B cell (primary cell): ENCODE measurements at regions not wholly inside any gene's neighbourhood (a gene's known extent, or its start where the extent isn't known, plus 50 kb on each side); places are given as distances from the start of the nearest gene placed in this dataset.

ENCODE experiments used
- ATAC-seq: fragments of 200-7000 bp; cut with Tn5 transposase; one replicate; pipeline ENCODE4 v1.10.0; 2021; ENCODE audit warnings: low read depth, mild to moderate bottlenecking, moderate number of reproducible peaks, moderate library complexity
- CTCF ChIA-PET: fragments of 350-600 bp; sonication (Branson Sonifier 250); formaldehyde crosslinking; loops from one replicate; lab custom pipeline; 2021; ENCODE audit warnings: antibody characterized with exemption, inconsistent platforms; lab: Charles Lee
- POLR2A ChIA-PET: fragments of 350-600 bp; sonication (Branson Sonifier 250); formaldehyde crosslinking; loops from one replicate; lab custom pipeline; 2021; ENCODE audit warnings: antibody characterized with exemption; lab: Charles Lee
- DNase-seq: peaks from one replicate; pipeline ENCODE4 v3.0.0; 2013
- H2AFZ ChIP-seq: 2 replicates; pipeline ENCODE4 v1.6.1; 2012; ENCODE audit warnings: mild to moderate bottlenecking, low read depth, low read length; ENCODE audit not compliant: insufficient read depth, poor library complexity, severe bottlenecking
- H3K27ac ChIP-seq, 2 donors: 1 replicate in 1 of 2; 2 replicates in 1 of 2; pipeline ENCODE4 v1.5.1; 2012 to 2013; ENCODE audit warnings: low read length in 2 of 2, mild to moderate bottlenecking in 2 of 2, moderate library complexity in 1 of 2
- H3K27me3 ChIP-seq, 4 experiments: fragments of 200-600 bp in 1 of 4; sonication (generic) in 1 of 4; replicated peaks in 1 of 4; 1 replicate in 2 of 4; 2 replicates in 2 of 4; pipeline versions ENCODE4 v1.6.1 to v1.7.0; 2013 to 2016; ENCODE audit warnings: low read length in 3 of 4, mild to moderate bottlenecking in 2 of 4, mixed read lengths in 1 of 4, moderate library complexity in 1 of 4; ENCODE audit not compliant: insufficient read depth in 4 of 4, control insufficient read depth in 3 of 4; ENCODE audit errors: control extremely low read depth in 1 of 4
- H3K36me3 ChIP-seq, 2 experiments: replicated peaks in 1 of 2; 1 replicate in 1 of 2; 2 replicates in 1 of 2; pipeline versions ENCODE4 v1.6.1 to v1.7.1; 2013; ENCODE audit warnings: low read length in 1 of 2; ENCODE audit not compliant: insufficient read depth in 2 of 2, control insufficient read depth in 1 of 2; ENCODE audit errors: control extremely low read depth in 1 of 2, extremely low read depth in 1 of 2
- H3K4me1 ChIP-seq, 2 donors: fragments of 200-600 bp in 1 of 2; sonication (generic) in 1 of 2; 1 replicate in 1 of 2; 2 replicates in 1 of 2; pipeline versions ENCODE4 v1.5.1 to v1.6.1; 2013 to 2017; ENCODE audit warnings: low read length in 2 of 2; ENCODE audit not compliant: control insufficient read depth in 2 of 2, insufficient read depth in 2 of 2
- H3K4me2 ChIP-seq: replicated peaks from 2 replicates; pipeline ENCODE3; 2012; ENCODE audit warnings: mild to moderate bottlenecking, low read depth, low read length; ENCODE audit not compliant: poor library complexity, severe bottlenecking
- H3K4me3 ChIP-seq, 5 experiments: fragments of 200-600 bp in 1 of 5; sonication (generic) in 1 of 5; 1 replicate in 3 of 5; 2 replicates in 2 of 5; pipeline versions ENCODE4 v1.5.1 to v1.7.0; 2011 to 2016; ENCODE audit warnings: low read length in 4 of 5, mild to moderate bottlenecking in 4 of 5, low read depth in 2 of 5, control low read depth in 1 of 5, moderate library complexity in 1 of 5; ENCODE audit not compliant: insufficient read depth in 1 of 5; ENCODE audit errors: control extremely low read depth in 1 of 5, extremely low read depth in 1 of 5
- H3K79me2 ChIP-seq: fragments of 200-600 bp; sonication (generic); one replicate; pipeline ENCODE4 v1.6.0; 2016; ENCODE audit warnings: low read length; ENCODE audit not compliant: control insufficient read depth, insufficient read depth
- H3K9ac ChIP-seq: fragments of 200-600 bp; sonication (generic); 2 replicates; pipeline ENCODE4 v1.6.1; 2017; ENCODE audit warnings: mild to moderate bottlenecking, low read length, moderate library complexity
- H3K9me3 ChIP-seq, 3 donors: one replicate each; pipeline versions ENCODE4 v1.6.1 to v1.7.1; 2013; ENCODE audit warnings: low read length in 2 of 3; ENCODE audit not compliant: control insufficient read depth in 2 of 3, insufficient read depth in 1 of 3; ENCODE audit errors: control extremely low read depth in 1 of 3
- H4K20me1 ChIP-seq: 2 replicates; pipeline ENCODE4 v1.6.0; 2012; ENCODE audit warnings: mild to moderate bottlenecking, low read length; ENCODE audit not compliant: insufficient read depth, control insufficient read depth, poor library complexity, severe bottlenecking
- H3K27ac Mint-ChIP-seq: one replicate; pipeline ENCODE4 v1.8.0; 2021; ENCODE audit warnings: mixed read lengths
- H3K27me3 Mint-ChIP-seq: one replicate; pipeline ENCODE4 v1.8.0; 2021; ENCODE audit warnings: mixed read lengths
- H3K4me1 Mint-ChIP-seq: one replicate; pipeline ENCODE4 v1.8.0; 2021; ENCODE audit warnings: mixed read lengths
- H3K4me3 Mint-ChIP-seq: one replicate; pipeline ENCODE4 v1.8.0; 2021; ENCODE audit warnings: mixed read lengths
- H3K9me3 Mint-ChIP-seq: one replicate; pipeline ENCODE4 v1.8.0; 2022; ENCODE audit warnings: mixed read lengths; ENCODE audit not compliant: insufficient read depth
- EZH2 ChIP-seq: IDR thresholded peaks from 2 replicates; pipeline ENCODE4 v1.6.1; 2012; ENCODE audit warnings: borderline replicate concordance, low read depth, mild to moderate bottlenecking, moderate library complexity, low read length; ENCODE audit not compliant: insufficient read depth, poor library complexity, severe bottlenecking
- WGBS: methylation state at CpG from one replicate; pipeline ENCODE4 v1.1.5; 2013; ENCODE audit warnings: missing lambda C conversion rate; ENCODE audit not compliant: insufficient coverage; 5-methylcytosine and 5-hydroxymethylcytosine counted together
- intact Hi-C: fragments of 100-400 bp; cut with micrococcal nuclease; formaldehyde crosslinking; loops from one replicate; pipeline ENCODE4 v1.10.0; 2022
- TF ChIP-seq, protein P1 (sequence below): fragments of 200-600 bp; IDR thresholded peaks from one replicate; pipeline ENCODE4 v1.8.0; 2022; ENCODE audit warnings: antibody characterized with exemption, mild to moderate bottlenecking

DNA sequence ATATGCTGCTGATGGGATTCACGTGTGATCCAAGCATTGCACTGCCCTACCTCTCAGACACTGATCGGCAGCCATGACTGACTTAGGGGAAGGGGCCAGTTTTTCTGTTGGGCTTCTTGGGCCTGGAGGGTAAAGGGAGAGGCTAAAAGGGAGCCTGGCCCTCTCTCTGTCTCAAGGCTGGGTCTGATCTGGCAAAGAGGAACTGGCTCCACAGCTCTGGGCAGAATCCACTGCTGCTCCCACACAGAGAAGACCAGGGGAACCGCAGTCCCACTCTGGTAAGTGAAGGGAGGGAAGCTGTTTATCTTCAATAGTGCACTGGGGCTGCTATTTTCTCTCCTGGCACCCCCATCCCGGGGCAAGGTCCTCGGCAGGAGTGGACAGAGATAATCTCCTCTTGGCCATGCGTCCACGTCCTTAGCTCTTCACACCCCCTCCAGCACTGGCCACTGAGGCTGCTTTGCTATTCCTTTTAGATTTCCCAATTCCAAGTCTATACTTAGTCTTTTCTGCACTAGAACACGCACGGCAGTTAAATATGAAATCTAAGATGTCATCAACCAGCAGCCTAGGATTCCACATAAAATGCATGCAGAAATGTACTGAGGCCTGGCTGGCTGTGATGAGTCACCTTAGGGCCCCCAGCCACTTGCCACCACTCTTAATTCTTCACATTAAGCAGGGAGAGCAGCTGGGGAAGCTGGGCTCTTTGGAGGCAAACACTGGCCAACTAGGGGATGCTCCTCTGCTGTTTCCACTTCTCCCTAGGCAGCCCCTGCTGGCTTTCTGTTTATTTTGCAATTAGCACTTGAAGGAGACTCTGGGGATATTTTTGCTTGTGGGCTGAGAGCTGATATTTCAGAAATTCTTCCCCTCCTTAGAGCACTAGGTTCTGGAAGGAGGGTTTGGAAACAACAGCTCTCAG lies 87.8 kb upstream of the ARMC2 start:
- no peak for DNase-seq
- CTCF ChIA-PET, result interaction anchor here (1.5 kb wide), 1 partner anchor 19 kb away, joined by 3 read pairs; no protein-coding TSS in a partner anchor

DNA sequence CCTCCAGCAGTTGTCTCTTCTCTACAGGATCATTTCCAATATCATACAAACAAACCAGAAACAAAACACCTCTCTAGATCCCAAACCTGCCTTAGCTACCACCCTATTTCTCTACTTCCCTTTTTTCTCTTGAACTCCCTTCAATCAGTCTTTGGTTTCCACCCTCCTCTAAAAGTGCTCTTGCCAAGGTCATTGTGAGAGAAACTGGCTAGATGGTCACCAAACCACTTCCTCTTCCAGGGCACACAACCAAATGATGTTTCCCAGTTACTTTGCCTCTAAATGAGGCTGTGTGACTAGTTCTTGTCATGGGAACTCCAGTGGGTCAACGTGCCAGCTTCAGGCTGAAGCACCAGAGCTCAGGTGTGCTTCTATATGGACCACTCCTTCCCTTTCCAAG lies 85.8 kb upstream of the ARMC2 start:
- Mint-ChIP-seq H3K9me3 (no peaks in the 10 kb centered on the region), H3K27ac (no peak overlapping the region), H3K27me3 (peaks cover 6% of the 10 kb centered on the region), H3K4me1 (peaks cover 6% of the 10 kb centered on the region), H3K4me3 (no peak overlapping the region)
- no peak overlapping the region for H2AFZ ChIP-seq
- H3K79me2 ChIP-seq, result no peaks in the 10 kb centered on the region
- WGBS, result no CpG with 5 or more reads among the region's 1 CpG
- no peak overlapping the region for H3K9ac ChIP-seq
- intact Hi-C loops, result no loop called here
- ChIA-PET CTCF (no interaction called here), POLR2A (no interaction called here)
- no peaks in the 10 kb centered on the region for H3K27me3 ChIP-seq
- peaks cover 0 to 7% of the 10 kb centered on the region in 2 donors for H3K4me1 ChIP-seq
- no peak for DNase-seq
- ATAC-seq, result no peak
- no peak overlapping the region for H3K27ac ChIP-seq
- H3K4me2 ChIP-seq, result no peak overlapping the region
- no peaks in the 10 kb centered on the region for H4K20me1 ChIP-seq
- TF ChIP-seq EZH2, result no peak
- TF ChIP-seq, protein P1, sequence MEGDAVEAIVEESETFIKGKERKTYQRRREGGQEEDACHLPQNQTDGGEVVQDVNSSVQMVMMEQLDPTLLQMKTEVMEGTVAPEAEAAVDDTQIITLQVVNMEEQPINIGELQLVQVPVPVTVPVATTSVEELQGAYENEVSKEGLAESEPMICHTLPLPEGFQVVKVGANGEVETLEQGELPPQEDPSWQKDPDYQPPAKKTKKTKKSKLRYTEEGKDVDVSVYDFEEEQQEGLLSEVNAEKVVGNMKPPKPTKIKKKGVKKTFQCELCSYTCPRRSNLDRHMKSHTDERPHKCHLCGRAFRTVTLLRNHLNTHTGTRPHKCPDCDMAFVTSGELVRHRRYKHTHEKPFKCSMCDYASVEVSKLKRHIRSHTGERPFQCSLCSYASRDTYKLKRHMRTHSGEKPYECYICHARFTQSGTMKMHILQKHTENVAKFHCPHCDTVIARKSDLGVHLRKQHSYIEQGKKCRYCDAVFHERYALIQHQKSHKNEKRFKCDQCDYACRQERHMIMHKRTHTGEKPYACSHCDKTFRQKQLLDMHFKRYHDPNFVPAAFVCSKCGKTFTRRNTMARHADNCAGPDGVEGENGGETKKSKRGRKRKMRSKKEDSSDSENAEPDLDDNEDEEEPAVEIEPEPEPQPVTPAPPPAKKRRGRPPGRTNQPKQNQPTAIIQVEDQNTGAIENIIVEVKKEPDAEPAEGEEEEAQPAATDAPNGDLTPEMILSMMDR, result no peak
- H3K4me3 ChIP-seq, result no peak overlapping the region
- no peaks in the 10 kb centered on the region for H3K36me3 ChIP-seq
- H3K9me3 ChIP-seq, result no peaks in the 10 kb centered on the region

More for the DNA sequence above, 87.8 kb upstream of the ARMC2 start:
- POLR2A ChIA-PET, result no interaction called here
- H3K27me3 Mint-ChIP-seq, result peaks cover 3% of the 10 kb centered on the region
- H3K79me2 ChIP-seq, result no peaks in the 10 kb centered on the region
- no peaks in the 10 kb centered on the region for H3K36me3 ChIP-seq
- H2AFZ ChIP-seq, result no peak overlapping the region
- peaks cover 5% of the 10 kb centered on the region for H3K4me1 Mint-ChIP-seq
- intact Hi-C loops, result no loop called here
- no peak overlapping the region for H3K4me3 Mint-ChIP-seq
- ATAC-seq, result no peak
- no peaks in the 10 kb centered on the region for H4K20me1 ChIP-seq
- H3K4me2 ChIP-seq, result no peak overlapping the region
- peaks cover 0 to 7% of the 10 kb centered on the region in 2 donors for H3K4me1 ChIP-seq
- H3K27ac ChIP-seq, result no peak overlapping the region
- no peak overlapping the region for H3K9ac ChIP-seq
- no peak for TF ChIP-seq EZH2
- TF ChIP-seq, protein P1, result no peak
- no peaks in the 10 kb centered on the region for H3K27me3 ChIP-seq
- no peak overlapping the region for H3K27ac Mint-ChIP-seq
- H3K4me3 ChIP-seq, result no peak overlapping the region
- no peaks in the 10 kb centered on the region for H3K9me3 ChIP-seq
- 97% methylated on average over 6 of the region's 9 CpGs for WGBS
- no peaks in the 10 kb centered on the region for H3K9me3 Mint-ChIP-seq
